ENCODE measurements at regions not wholly inside any gene's neighbourhood (a gene's known extent, or its start where the extent isn't known, plus 50 kb on each side); places are given as distances from the start of the nearest gene placed in this dataset.

GRCh38 chr7:79716329-79716728 lies 262.9 kb upstream of the MAGI2 start:
- no peaks in the 10 kb centered on the region for H3K9me3 ChIP-seq (ENCODE audit: control insufficient read depth in 1 of 2, low read length in 2 of 2)
- H3K36me3 ChIP-seq (ENCODE audit: insufficient read depth, low read length): no peaks in the 10 kb centered on the region
- no peaks in the 10 kb centered on the region for H3K4me1 ChIP-seq (ENCODE audit: insufficient read depth, low read length)
- H3K27me3 ChIP-seq (ENCODE audit: insufficient read depth, low read length): no peaks in the 10 kb centered on the region
- intact Hi-C loops (cut with micrococcal nuclease): no loop called here
- ChIA-PET CTCF (ENCODE audit: partially characterized antibody) (no interaction called here), POLR2A (ENCODE audit: partially characterized antibody) (no interaction called here)
- DNase-seq: no peak
- H3K9me3 Mint-ChIP-seq: peaks cover 0 to 10% (median 5%) of the 10 kb centered on the region in 8 donors
- no peaks in the 10 kb centered on the region for H3K27me3 Mint-ChIP-seq
- no peaks in the 10 kb centered on the region for H3K36me3 Mint-ChIP-seq
- no peak overlapping the region for H3K27ac Mint-ChIP-seq
- H3K4me3 ChIP-seq (ENCODE audit: low read length in 2 of 2): no peak overlapping the region
- H3K4me1 Mint-ChIP-seq: no peaks in the 10 kb centered on the region
- H3K27ac ChIP-seq (ENCODE audit: low read depth, low read length): no peak overlapping the region
- no peak overlapping the region for H3K4me3 Mint-ChIP-seq

GRCh38 chr7:79714081-79714480 lies 260.6 kb upstream of the MAGI2 start:
- no peaks in the 10 kb centered on the region for H3K36me3 Mint-ChIP-seq
- H3K27me3 ChIP-seq (ENCODE audit: insufficient read depth, low read length): no peaks in the 10 kb centered on the region
- H3K4me1 Mint-ChIP-seq: no peaks in the 10 kb centered on the region
- no peak overlapping the region for H3K27ac Mint-ChIP-seq
- intact Hi-C loops (cut with micrococcal nuclease): no loop called here
- DNase-seq: no peak
- peaks cover 0 to 6% (median 2%) of the 10 kb centered on the region in 8 donors for H3K9me3 Mint-ChIP-seq
- no peaks in the 10 kb centered on the region for H3K4me1 ChIP-seq (ENCODE audit: insufficient read depth, low read length)
- no peaks in the 10 kb centered on the region for H3K9me3 ChIP-seq (ENCODE audit: control insufficient read depth in 1 of 2, low read length in 2 of 2)
- no peak overlapping the region for H3K4me3 ChIP-seq (ENCODE audit: low read length in 2 of 2)
- POLR2A ChIA-PET (ENCODE audit: partially characterized antibody): no interaction called here
- H3K27me3 Mint-ChIP-seq: no peaks in the 10 kb centered on the region
- H3K36me3 ChIP-seq (ENCODE audit: insufficient read depth, low read length): no peaks in the 10 kb centered on the region
- CTCF ChIA-PET (ENCODE audit: partially characterized antibody): no interaction called here
- no peak overlapping the region for H3K4me3 Mint-ChIP-seq
- no peak overlapping the region for H3K27ac ChIP-seq (ENCODE audit: low read depth, low read length)

- intact Hi-C loops (cut with micrococcal nuclease): no loop called here
- no peaks in the 10 kb centered on the region for H3K27me3 Mint-ChIP-seq
- H3K4me3 ChIP-seq (ENCODE audit: low read length in 2 of 2): no peak overlapping the region
- no peaks in the 10 kb centered on the region for H3K4me1 ChIP-seq (ENCODE audit: insufficient read depth, low read length)
- H3K27me3 ChIP-seq (ENCODE audit: insufficient read depth, low read length): no peaks in the 10 kb centered on the region
- DNase-seq: no peak
- H3K36me3 Mint-ChIP-seq: no peaks in the 10 kb centered on the region
- H3K4me3 Mint-ChIP-seq: no peak overlapping the region
- H3K9me3 Mint-ChIP-seq: peaks cover 0 to 8% (median 3%) of the 10 kb centered on the region in 8 donors
- ChIA-PET POLR2A (ENCODE audit: partially characterized antibody) (no interaction called here), CTCF (ENCODE audit: partially characterized antibody) (no interaction called here)
- no peak overlapping the region for H3K27ac Mint-ChIP-seq
- no peaks in the 10 kb centered on the region for H3K9me3 ChIP-seq (ENCODE audit: control insufficient read depth in 1 of 2, low read length in 2 of 2)
- H3K27ac ChIP-seq (ENCODE audit: low read depth, low read length): no peak overlapping the region
- no peaks in the 10 kb centered on the region for H3K4me1 Mint-ChIP-seq
- H3K36me3 ChIP-seq (ENCODE audit: insufficient read depth, low read length): no peaks in the 10 kb centered on the region
Observed at GRCh38 chr7:79713276-79713675, 259.8 kb upstream of the MAGI2 start.

GRCh38 chr7:79711660-79712059 lies 258.2 kb upstream of the MAGI2 start:
- Mint-ChIP-seq H3K27me3 (no peaks in the 10 kb centered on the region), H3K9me3 (peaks cover 0 to 7% (median 3%) of the 10 kb centered on the region in 8 donors), H3K27ac (no peak overlapping the region), H3K4me3 (no peak overlapping the region), H3K36me3 (no peaks in the 10 kb centered on the region), H3K4me1 (no peaks in the 10 kb centered on the region)
- no peaks in the 10 kb centered on the region for H3K4me1 ChIP-seq (ENCODE audit: insufficient read depth, low read length)
- ChIA-PET CTCF (ENCODE audit: partially characterized antibody) (no interaction called here), POLR2A (ENCODE audit: partially characterized antibody) (no interaction called here)
- intact Hi-C loops (cut with micrococcal nuclease): no loop called here
- no peak overlapping the region for H3K27ac ChIP-seq (ENCODE audit: low read depth, low read length)
- H3K4me3 ChIP-seq (ENCODE audit: low read length in 2 of 2): no peak overlapping the region
- no peaks in the 10 kb centered on the region for H3K9me3 ChIP-seq (ENCODE audit: control insufficient read depth in 1 of 2, low read length in 2 of 2)
- H3K27me3 ChIP-seq (ENCODE audit: insufficient read depth, low read length): no peaks in the 10 kb centered on the region
- DNase-seq: no peak
- no peaks in the 10 kb centered on the region for H3K36me3 ChIP-seq (ENCODE audit: insufficient read depth, low read length)

- no peaks in the 10 kb centered on the region for H3K9me3 ChIP-seq (ENCODE audit: control insufficient read depth in 1 of 2, low read length in 2 of 2)
- H3K36me3 ChIP-seq (ENCODE audit: insufficient read depth, low read length): no peaks in the 10 kb centered on the region
- Mint-ChIP-seq H3K36me3 (no peaks in the 10 kb centered on the region), H3K4me1 (no peaks in the 10 kb centered on the region), H3K27me3 (no peaks in the 10 kb centered on the region), H3K4me3 (no peak overlapping the region), H3K9me3 (peaks cover 0 to 6% (median 3%) of the 10 kb centered on the region in 8 donors), H3K27ac (no peak overlapping the region)
- ChIA-PET POLR2A (ENCODE audit: partially characterized antibody) (no interaction called here), CTCF (ENCODE audit: partially characterized antibody) (no interaction called here)
- H3K4me3 ChIP-seq (ENCODE audit: low read length in 2 of 2): no peak overlapping the region
- intact Hi-C loops (cut with micrococcal nuclease): no loop called here
- no peaks in the 10 kb centered on the region for H3K27me3 ChIP-seq (ENCODE audit: insufficient read depth, low read length)
- no peaks in the 10 kb centered on the region for H3K4me1 ChIP-seq (ENCODE audit: insufficient read depth, low read length)
- no peak overlapping the region for H3K27ac ChIP-seq (ENCODE audit: low read depth, low read length)
- no peak for DNase-seq
Observed at GRCh38 chr7:79709574-79710409, 256.3 kb upstream of the MAGI2 start.

GRCh38 chr7:79702116-79702515 lies 248.6 kb upstream of the MAGI2 start:
- Histone ChIP-seq H3K9me3 (ENCODE audit: control insufficient read depth in 1 of 2, low read length in 2 of 2) (no peaks in the 10 kb centered on the region), H3K27ac (ENCODE audit: low read depth, low read length) (no peak overlapping the region), H3K27me3 (ENCODE audit: insufficient read depth, low read length) (no peaks in the 10 kb centered on the region), H3K36me3 (ENCODE audit: insufficient read depth, low read length) (no peaks in the 10 kb centered on the region), H3K4me3 (ENCODE audit: low read length in 2 of 2) (no peak overlapping the region), H3K4me1 (ENCODE audit: insufficient read depth, low read length) (no peaks in the 10 kb centered on the region)
- Mint-ChIP-seq H3K4me1 (no peaks in the 10 kb centered on the region), H3K36me3 (no peaks in the 10 kb centered on the region), H3K27ac (no peak overlapping the region), H3K4me3 (no peak overlapping the region), H3K9me3 (peaks cover 0 to 9% (median 6%) of the 10 kb centered on the region in 8 donors), H3K27me3 (no peaks in the 10 kb centered on the region)
- CTCF ChIA-PET (ENCODE audit: partially characterized antibody): no interaction called here
- no peak for DNase-seq
- intact Hi-C loops (cut with micrococcal nuclease): no loop called here
- POLR2A ChIA-PET (ENCODE audit: partially characterized antibody): no interaction called here

- H3K27ac Mint-ChIP-seq: no peak overlapping the region
- no peak for DNase-seq
- ChIA-PET CTCF (ENCODE audit: partially characterized antibody) (no interaction called here), POLR2A (ENCODE audit: partially characterized antibody) (no interaction called here)
- no peaks in the 10 kb centered on the region for H3K4me1 Mint-ChIP-seq
- H3K36me3 Mint-ChIP-seq: no peaks in the 10 kb centered on the region
- no peaks in the 10 kb centered on the region for H3K27me3 Mint-ChIP-seq
- Histone ChIP-seq H3K36me3 (ENCODE audit: insufficient read depth, low read length) (no peaks in the 10 kb centered on the region), H3K9me3 (ENCODE audit: control insufficient read depth in 1 of 2, low read length in 2 of 2) (no peaks in the 10 kb centered on the region), H3K4me1 (ENCODE audit: insufficient read depth, low read length) (no peaks in the 10 kb centered on the region), H3K27ac (ENCODE audit: low read depth, low read length) (no peak overlapping the region), H3K27me3 (ENCODE audit: insufficient read depth, low read length) (no peaks in the 10 kb centered on the region), H3K4me3 (ENCODE audit: low read length in 2 of 2) (no peak overlapping the region)
- intact Hi-C loops (cut with micrococcal nuclease): no loop called here
- peaks cover 0 to 7% (median 4%) of the 10 kb centered on the region in 8 donors for H3K9me3 Mint-ChIP-seq
- no peak overlapping the region for H3K4me3 Mint-ChIP-seq
Observed at GRCh38 chr7:79692015-79692414, 238.5 kb upstream of the MAGI2 start.

Data from CD4-positive, alpha-beta memory T cell (primary cell).